NCI-H128 (cell line): ENCODE measurements at regions not wholly inside any gene's neighbourhood (a gene's known extent, or its start where the extent isn't known, plus 50 kb on each side); places are given as distances from the start of the nearest gene placed in this dataset.
"Not testable (repeated sequence)": the region's sequence is repeated elsewhere in the genome, so short reads cannot be mapped to it uniquely, and the experiment has no call there.

ENCODE experiments used
- DNase-seq: peaks from one replicate; lab custom pipeline; 2025; ENCODE audit not compliant: unreplicated experiment; lab: John Stamatoyannopoulos, UW

GRCh38 chr6:149234051-149234962, 83.2 kb upstream of the TAB2 start:
- no peak for DNase-seq

- DNase-seq = no peak
Measured at GRCh38 chr6:149235130-149235561, 82.4 kb upstream of the TAB2 start.

- DNase-seq = peak; percentile 8
Measured at GRCh38 chr6:149236589-149236988, 80.9 kb upstream of the TAB2 start.

GRCh38 chr6:149237464-149237863, 80.0 kb upstream of the TAB2 start:
- DNase-seq = no peak

- no peak for DNase-seq
Measured at GRCh38 chr6:149239573-149240209, 77.8 kb upstream of the TAB2 start.

- no peak for DNase-seq
Measured at GRCh38 chr6:149242883-149243282, 74.6 kb upstream of the TAB2 start.

GRCh38 chr6:149244105-149244504, 73.4 kb upstream of the TAB2 start:
- no peak for DNase-seq

- no peak for DNase-seq
Measured at GRCh38 chr6:149246691-149247384, 70.7 kb upstream of the TAB2 start.

GRCh38 chr6:149247385-149247763, 70.1 kb upstream of the TAB2 start:
- DNase-seq = no peak

GRCh38 chr6:149248263-149248662, 69.2 kb upstream of the TAB2 start:
- not testable (repeated sequence) for DNase-seq

GRCh38 chr6:149248693-149249369, 68.7 kb upstream of the TAB2 start:
- DNase-seq = no peak

GRCh38 chr6:149249370-149250357, 67.8 kb upstream of the TAB2 start:
- DNase-seq = no peak

- DNase-seq = no peak
Measured at GRCh38 chr6:149250951-149251350, 66.6 kb upstream of the TAB2 start.

- no peak for DNase-seq
Measured at GRCh38 chr6:149252622-149253021, 64.9 kb upstream of the TAB2 start.

- no peak for DNase-seq
Measured at GRCh38 chr6:149254253-149254652, 63.3 kb upstream of the TAB2 start.

- no peak for DNase-seq
Measured at GRCh38 chr6:149259753-149260152, 57.8 kb upstream of the TAB2 start.

GRCh38 chr6:149260214-149260874, 57.2 kb upstream of the TAB2 start:
- DNase-seq = no peak

GRCh38 chr6:149261364-149262040, 56.0 kb upstream of the TAB2 start:
- no peak for DNase-seq

GRCh38 chr6:149263321-149263720, 54.2 kb upstream of the TAB2 start:
- DNase-seq = no peak
